Keratinocyte (primary cell): ENCODE measurements at regions not wholly inside any gene's neighbourhood (a gene's known extent, or its start where the extent isn't known, plus 50 kb on each side); places are given as distances from the start of the nearest gene placed in this dataset.

Experiments used
- DNase-seq: peaks from one replicate; pipeline ENCODE4 v3.0.0-alpha.2; 2011; ENCODE audit warnings: low read depth, missing footprints, low spot score
- FAIRE-seq: peaks from 2 replicates; lab custom pipeline; 2011; peaks lifted over from hg19 to GRCh38; lab: Jason Lieb, UNC
- H2AFZ ChIP-seq: 2 replicates; pipeline ENCODE4 v1.6.0; 2012; ENCODE audit warnings: low read length, control low read depth, inconsistent platforms; ENCODE audit not compliant: control insufficient read depth
- H3K27ac ChIP-seq: 2 replicates; pipeline ENCODE4 v1.5.1; 2011; ENCODE audit warnings: low read length; ENCODE audit not compliant: control insufficient read depth, insufficient read depth
- H3K27me3 ChIP-seq: 3 replicates; pipeline ENCODE4 v1.6.0; 2011; ENCODE audit warnings: low read length; ENCODE audit not compliant: control insufficient read depth, insufficient read depth; ENCODE audit errors: extremely low read depth
- H3K36me3 ChIP-seq, 2 experiments: 2 replicates in 1 of 2; 3 replicates in 1 of 2; pipeline ENCODE4 v1.5.1; 2011; ENCODE audit warnings: low read length in 2 of 2, mild to moderate bottlenecking in 1 of 2; ENCODE audit not compliant: control insufficient read depth in 2 of 2, insufficient read depth in 2 of 2; ENCODE audit errors: extremely low read depth in 1 of 2
- H3K4me1 ChIP-seq: 3 replicates; pipeline ENCODE4 v1.5.1; 2011; ENCODE audit warnings: low read length; ENCODE audit not compliant: control insufficient read depth, insufficient read depth; ENCODE audit errors: extremely low read depth
- H3K4me2 ChIP-seq: 3 replicates; pipeline ENCODE4 v1.6.0; 2011; ENCODE audit warnings: low read depth, low read length; ENCODE audit not compliant: control insufficient read depth, insufficient read depth; ENCODE audit errors: extremely low read depth
- H3K4me3 ChIP-seq, 3 experiments: fragments of 200-600 bp in 1 of 3; sonication (generic) in 1 of 3; 2 replicates in 2 of 3; 3 replicates in 1 of 3; pipeline ENCODE4 v1.5.1; 2011 to 2016; ENCODE audit warnings: low read length in 3 of 3, mild to moderate bottlenecking in 3 of 3, control low read depth in 2 of 3, inconsistent platforms in 1 of 3, low read depth in 1 of 3, mixed read lengths in 1 of 3, mixed run types in 1 of 3, moderate library complexity in 1 of 3; ENCODE audit not compliant: control insufficient read depth in 2 of 3, insufficient read depth in 2 of 3; ENCODE audit errors: extremely low read depth in 1 of 3
- H3K79me2 ChIP-seq: 2 replicates; pipeline ENCODE4 v1.6.0; 2012; ENCODE audit warnings: low read length; ENCODE audit not compliant: control insufficient read depth, insufficient read depth
- H3K9ac ChIP-seq: 3 replicates; pipeline ENCODE4 v1.6.0; 2011; ENCODE audit warnings: low read length; ENCODE audit not compliant: control insufficient read depth, insufficient read depth; ENCODE audit errors: extremely low read depth
- H3K9me1 ChIP-seq: 3 replicates; pipeline ENCODE4 v1.6.0; 2011; ENCODE audit warnings: low read length; ENCODE audit not compliant: control insufficient read depth, insufficient read depth; ENCODE audit errors: extremely low read depth
- H3K9me3 ChIP-seq: 2 replicates; pipeline ENCODE4 v1.5.1; 2012; ENCODE audit warnings: low read depth, low read length; ENCODE audit not compliant: control insufficient read depth
- H4K20me1 ChIP-seq: 3 replicates; pipeline ENCODE4 v1.6.0; 2011; ENCODE audit warnings: low read length; ENCODE audit not compliant: control insufficient read depth, insufficient read depth; ENCODE audit errors: extremely low read depth
- EZH2 ChIP-seq: IDR thresholded peaks from one replicate; pipeline ENCODE4 v1.6.1; 2012; ENCODE audit warnings: inconsistent platforms, mild to moderate bottlenecking, low read length, moderate library complexity
- dilution Hi-C: fragments of 300-500 bp; cut with MboI; formaldehyde crosslinking; loops from one replicate; pipeline ENCODE4 v1.7.0; 2020; ENCODE audit warnings: low sequenced_read_pairs; ENCODE audit not compliant: extremely low pct_ligation_motif_present
- TF ChIP-seq, protein P1 (sequence below), 3 experiments: IDR thresholded peaks in 1 of 3; conservative IDR thresholded peaks in 1 of 3; optimal IDR thresholded peaks in 1 of 3; 2 replicates in 2 of 3; 3 replicates in 1 of 3; pipeline versions ENCODE3 to v1.5.1; 2011; ENCODE audit warnings: low read length in 3 of 3, mild to moderate bottlenecking in 3 of 3, moderate library complexity in 2 of 3, control low read depth in 1 of 3, inconsistent platforms in 1 of 3; ENCODE audit not compliant: insufficient read depth in 2 of 3; ENCODE audit errors: extremely low read depth in 1 of 3

DNA sequence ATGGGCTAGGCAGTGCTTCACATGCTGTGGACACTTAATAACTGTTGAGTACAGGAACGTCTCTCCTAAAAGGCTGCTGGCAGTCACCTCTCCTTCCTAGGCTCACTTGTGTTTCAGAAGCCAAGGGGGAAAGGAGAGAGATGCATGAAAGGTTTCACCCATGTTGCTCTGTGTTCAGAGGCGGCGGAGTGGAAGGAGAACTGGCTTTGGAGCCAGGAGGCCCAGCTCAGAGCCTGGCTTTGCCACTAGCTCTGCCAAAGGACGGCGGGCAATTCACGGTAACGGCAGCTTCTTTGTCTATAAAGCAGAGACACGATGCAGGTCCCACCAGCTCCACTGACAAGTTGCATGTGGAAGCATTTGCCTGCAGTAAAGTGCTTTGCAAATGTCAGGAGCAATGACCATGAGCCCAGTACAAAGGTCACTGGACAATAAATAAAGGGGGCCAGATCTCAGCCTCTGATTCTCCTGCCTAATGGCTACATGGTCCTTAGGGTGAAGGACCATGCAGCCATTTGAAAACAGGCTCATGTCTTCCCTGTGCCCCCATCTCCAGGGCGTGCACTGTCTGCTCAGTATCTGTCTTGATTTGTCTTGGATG, 171.7 kb upstream of the TLE3 start:
- no peak for TF ChIP-seq EZH2
- TF ChIP-seq, protein P1, sequence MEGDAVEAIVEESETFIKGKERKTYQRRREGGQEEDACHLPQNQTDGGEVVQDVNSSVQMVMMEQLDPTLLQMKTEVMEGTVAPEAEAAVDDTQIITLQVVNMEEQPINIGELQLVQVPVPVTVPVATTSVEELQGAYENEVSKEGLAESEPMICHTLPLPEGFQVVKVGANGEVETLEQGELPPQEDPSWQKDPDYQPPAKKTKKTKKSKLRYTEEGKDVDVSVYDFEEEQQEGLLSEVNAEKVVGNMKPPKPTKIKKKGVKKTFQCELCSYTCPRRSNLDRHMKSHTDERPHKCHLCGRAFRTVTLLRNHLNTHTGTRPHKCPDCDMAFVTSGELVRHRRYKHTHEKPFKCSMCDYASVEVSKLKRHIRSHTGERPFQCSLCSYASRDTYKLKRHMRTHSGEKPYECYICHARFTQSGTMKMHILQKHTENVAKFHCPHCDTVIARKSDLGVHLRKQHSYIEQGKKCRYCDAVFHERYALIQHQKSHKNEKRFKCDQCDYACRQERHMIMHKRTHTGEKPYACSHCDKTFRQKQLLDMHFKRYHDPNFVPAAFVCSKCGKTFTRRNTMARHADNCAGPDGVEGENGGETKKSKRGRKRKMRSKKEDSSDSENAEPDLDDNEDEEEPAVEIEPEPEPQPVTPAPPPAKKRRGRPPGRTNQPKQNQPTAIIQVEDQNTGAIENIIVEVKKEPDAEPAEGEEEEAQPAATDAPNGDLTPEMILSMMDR (optimal IDR thresholded peaks at IDR 0.05 in 1 of 3, IDR thresholded peaks at IDR 0.05 in 1 of 3, conservative IDR thresholded peaks at IDR 0.05 in 1 of 3; ENCODE audit: extremely low read depth in 1 of 3, insufficient read depth in 2 of 3, low read length in 3 of 3), result no peak
- Histone ChIP-seq H2AFZ (no peak overlapping the region), H3K27ac (no peak overlapping the region), H3K9me3 (no peaks in the 10 kb centered on the region), H3K4me2 (no peak overlapping the region), H3K9ac (no peak overlapping the region), H3K4me1 (peaks cover 29% of the 10 kb centered on the region), H3K9me1 (no peaks in the 10 kb centered on the region), H4K20me1 (peaks cover 3% of the 10 kb centered on the region), H3K79me2 (no peaks in the 10 kb centered on the region), H3K36me3 (no peaks in the 10 kb centered on the region), H3K4me3 (no peak overlapping the region), H3K27me3 (peaks cover 26% of the 10 kb centered on the region)
- dilution Hi-C loops, result no loop called here
- DNase-seq (no peak), FAIRE-seq (no peak)

DNA sequence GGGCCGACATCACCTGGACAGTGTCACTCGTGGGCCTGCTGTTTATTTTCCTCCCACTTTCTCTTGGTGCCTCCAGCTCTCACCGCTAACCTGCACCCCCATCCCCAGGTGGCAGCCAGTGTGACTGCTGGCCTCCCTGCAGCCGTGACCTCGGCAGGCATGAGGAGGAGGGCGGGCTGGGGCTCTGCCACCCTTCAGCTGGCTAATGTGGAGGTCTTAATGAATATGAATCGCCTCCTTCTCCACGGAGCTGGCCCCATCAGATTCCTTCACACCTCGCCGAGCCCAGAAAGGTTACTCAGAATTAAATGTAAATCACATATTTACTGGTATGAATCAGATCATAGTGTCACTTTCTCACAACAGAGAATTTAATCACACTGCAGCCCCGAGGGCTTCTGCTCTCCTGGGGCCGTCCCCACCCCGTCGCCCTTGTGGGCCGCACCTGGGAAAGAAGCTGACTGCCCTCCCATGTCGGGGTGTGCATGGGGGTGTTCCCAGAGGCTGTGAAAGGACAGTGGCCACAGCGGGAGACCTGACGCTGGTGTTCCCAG, 171.1 kb upstream of the TLE3 start:
- H3K9me1 ChIP-seq, result no peaks in the 10 kb centered on the region
- H3K4me3 ChIP-seq, result no peak overlapping the region
- no peaks in the 10 kb centered on the region for H3K9me3 ChIP-seq
- H3K79me2 ChIP-seq, result no peaks in the 10 kb centered on the region
- no peak for FAIRE-seq
- H3K27me3 ChIP-seq, result peaks cover 26% of the 10 kb centered on the region
- no peak overlapping the region for H3K9ac ChIP-seq
- TF ChIP-seq, protein P1 (optimal IDR thresholded peaks at IDR 0.05 in 1 of 3, IDR thresholded peaks at IDR 0.05 in 1 of 3, conservative IDR thresholded peaks at IDR 0.05 in 1 of 3; ENCODE audit: extremely low read depth in 1 of 3, insufficient read depth in 2 of 3, low read length in 3 of 3), result no peak
- no peak for TF ChIP-seq EZH2
- peak; percentile 19 for DNase-seq
- peaks cover 3% of the 10 kb centered on the region for H4K20me1 ChIP-seq
- no peak overlapping the region for H3K4me2 ChIP-seq
- H3K27ac ChIP-seq, result no peak overlapping the region
- dilution Hi-C loops, result no loop called here
- no peaks in the 10 kb centered on the region for H3K36me3 ChIP-seq
- peaks cover 29% of the 10 kb centered on the region for H3K4me1 ChIP-seq
- no peak overlapping the region for H2AFZ ChIP-seq
